ENCODE measurements at regions not wholly inside any gene's neighbourhood (a gene's known extent, or its start where the extent isn't known, plus 50 kb on each side); places are given as distances from the start of the nearest gene placed in this dataset.
A peak's percentile ranks its signal among the peaks of the same experiment; 100 is the strongest.
"Not testable (repeated sequence)": the region's sequence is repeated elsewhere in the genome, so short reads cannot be mapped to it uniquely, and the experiment has no call there.

- DNase-seq (ENCODE audit: low spot score), result no peak
Observed at GRCh38 chr4:112708772-112709171, 71.8 kb downstream of the LARP7 start.

DNA sequence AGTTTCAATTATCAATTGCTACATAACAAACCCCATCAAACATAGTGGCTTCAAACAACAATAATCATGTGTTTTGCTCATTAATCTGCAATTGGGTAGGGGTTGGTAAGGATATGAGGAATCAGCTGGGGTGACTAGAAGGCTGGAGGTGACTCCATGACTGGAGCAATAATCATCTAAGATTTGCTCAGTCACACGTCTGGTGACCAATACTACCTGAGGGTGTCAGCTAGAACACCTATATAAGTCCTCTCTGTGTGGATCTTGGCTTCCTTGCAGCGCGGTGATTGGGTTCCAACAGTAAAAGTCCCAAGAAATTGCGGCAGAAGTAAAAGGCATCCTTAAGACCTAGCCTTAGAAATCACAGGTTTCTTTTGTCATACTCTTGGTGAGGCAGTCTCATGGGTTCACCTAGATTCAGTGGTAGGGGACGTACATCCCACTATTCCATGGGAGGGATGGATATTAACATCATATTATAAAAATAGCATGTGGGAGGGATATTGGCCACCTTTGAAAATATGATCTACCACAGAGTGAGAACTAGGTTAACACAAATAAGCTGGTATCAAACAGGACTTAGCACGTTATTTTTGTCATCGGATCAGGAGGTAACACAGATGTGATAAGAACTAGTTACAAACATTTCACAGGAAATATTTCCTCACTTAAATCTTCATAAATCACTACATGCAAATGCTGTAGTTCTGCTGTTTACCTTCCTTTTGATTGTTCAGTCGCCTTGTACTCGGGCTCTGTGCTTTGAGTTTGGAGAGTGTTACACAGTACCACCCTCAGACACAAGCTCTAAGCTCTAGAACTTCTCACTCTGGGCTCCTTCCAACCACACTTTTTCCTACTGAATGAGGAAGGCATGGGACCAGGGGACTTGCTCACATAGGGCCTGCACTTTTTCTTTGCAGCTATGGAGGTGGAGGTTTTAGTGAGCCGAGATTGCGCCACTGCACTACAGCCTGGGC is 78.3 kb downstream of the LARP7 start:
- no peak for DNase-seq (ENCODE audit: low spot score)

GRCh38 chr4:112717856-112718255 is 80.9 kb downstream of the LARP7 start:
- no peak for DNase-seq (ENCODE audit: low spot score)

GRCh38 chr4:112721627-112722026 is 84.7 kb downstream of the LARP7 start:
- DNase-seq (ENCODE audit: low spot score), result no peak

GRCh38 chr4:112726041-112726440 is 89.1 kb downstream of the LARP7 start:
- no peak for DNase-seq (ENCODE audit: low spot score)

GRCh38 chr4:112727728-112728127 is 90.8 kb downstream of the LARP7 start:
- DNase-seq (ENCODE audit: low spot score), result not testable (repeated sequence)

- DNase-seq (ENCODE audit: low spot score), result no peak
Observed at GRCh38 chr4:112731715-112732114, 94.8 kb downstream of the LARP7 start.

DNA sequence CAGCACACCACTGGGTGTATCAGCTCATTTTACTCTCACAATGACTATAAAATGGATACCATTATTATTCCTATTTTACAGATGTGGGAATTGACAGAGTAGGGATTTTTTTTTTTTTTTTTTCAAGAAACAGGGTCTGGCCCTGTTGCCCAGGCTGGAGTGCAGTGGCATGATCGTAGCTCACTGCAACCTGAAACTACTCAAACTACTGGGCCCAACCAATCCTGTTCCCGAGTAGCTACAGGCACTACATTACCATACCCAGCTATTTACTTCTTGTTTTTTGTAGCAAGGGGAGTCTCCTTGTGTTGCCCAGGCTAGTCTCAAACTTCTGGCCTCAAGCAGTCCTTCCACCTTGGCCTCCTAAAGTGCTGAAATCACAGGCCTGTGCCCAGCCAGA is 95.2 kb downstream of the LARP7 start:
- no peak for DNase-seq (ENCODE audit: low spot score)

DNA sequence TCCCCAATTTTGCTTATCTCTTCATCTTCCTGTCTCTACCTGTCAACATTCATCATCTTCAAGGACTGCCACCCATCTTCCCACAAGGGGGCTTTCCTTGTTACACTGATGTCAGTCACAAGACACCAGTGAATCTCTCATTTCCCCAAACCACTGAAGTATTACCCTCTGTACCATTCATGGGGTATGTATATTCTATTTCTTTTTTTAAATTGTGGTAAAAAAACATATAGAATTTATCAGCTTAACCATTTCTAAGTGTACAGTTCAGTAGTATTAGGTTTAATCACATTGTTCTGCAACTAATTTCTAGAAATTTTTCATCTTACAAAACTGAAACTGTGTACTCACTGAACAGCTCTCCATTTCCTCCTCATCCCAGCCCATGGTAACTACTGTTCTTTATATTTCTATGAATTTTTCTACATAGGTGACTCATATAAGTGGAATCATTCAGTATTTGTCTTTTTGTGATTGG is 98.6 kb downstream of the LARP7 start:
- no peak for DNase-seq (ENCODE audit: low spot score)

GRCh38 chr4:112736718-112737135 is 99.8 kb downstream of the LARP7 start:
- DNase-seq (ENCODE audit: low spot score), result no peak

DNA sequence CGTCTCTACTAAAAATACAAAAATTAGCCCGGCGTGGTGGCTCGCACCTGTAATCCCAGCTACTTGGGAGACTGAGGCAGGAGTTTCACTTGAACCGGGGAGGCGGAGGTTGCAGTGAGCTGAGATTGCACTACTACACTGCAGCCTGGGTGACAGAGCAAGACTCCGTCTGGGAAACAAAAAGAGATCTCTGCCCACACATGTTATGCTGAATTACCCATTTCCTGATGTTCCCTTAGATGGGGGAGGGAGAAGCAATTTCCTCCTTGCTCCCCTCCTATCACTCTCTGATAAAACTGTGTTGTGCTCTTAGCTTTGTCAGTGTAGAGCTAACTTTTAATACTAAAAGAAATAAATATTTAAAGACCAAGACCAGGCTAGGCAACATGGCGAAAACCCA is 102.5 kb downstream of the LARP7 start:
- DNase-seq (ENCODE audit: low spot score), result no peak

DNA sequence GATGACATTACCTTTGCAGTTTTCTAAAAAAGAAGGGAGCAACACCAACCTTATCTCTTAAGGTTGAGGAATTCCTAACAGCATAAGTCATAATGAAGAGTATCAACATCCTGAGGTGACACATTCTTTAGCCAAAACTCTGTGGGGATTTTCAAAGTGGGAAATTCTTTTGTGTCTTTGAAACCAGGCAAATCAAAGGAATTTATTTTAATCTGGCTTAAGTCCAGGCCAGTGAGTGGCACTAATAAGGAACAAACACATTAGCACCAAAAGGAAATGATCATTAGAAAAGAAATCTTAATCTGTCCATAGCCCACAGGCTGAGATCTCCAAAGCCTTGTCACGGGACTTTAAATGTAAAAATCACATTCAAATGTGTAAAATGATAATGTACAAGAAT is 110.1 kb downstream of the LARP7 start:
- DNase-seq (ENCODE audit: low spot score), result no peak

GRCh38 chr4:112748352-112748878 is 111.5 kb downstream of the LARP7 start:
- no peak for DNase-seq (ENCODE audit: low spot score)

- not testable (repeated sequence) for DNase-seq (ENCODE audit: low spot score)
Observed at GRCh38 chr4:112750749-112751148, 113.8 kb downstream of the LARP7 start.

DNA sequence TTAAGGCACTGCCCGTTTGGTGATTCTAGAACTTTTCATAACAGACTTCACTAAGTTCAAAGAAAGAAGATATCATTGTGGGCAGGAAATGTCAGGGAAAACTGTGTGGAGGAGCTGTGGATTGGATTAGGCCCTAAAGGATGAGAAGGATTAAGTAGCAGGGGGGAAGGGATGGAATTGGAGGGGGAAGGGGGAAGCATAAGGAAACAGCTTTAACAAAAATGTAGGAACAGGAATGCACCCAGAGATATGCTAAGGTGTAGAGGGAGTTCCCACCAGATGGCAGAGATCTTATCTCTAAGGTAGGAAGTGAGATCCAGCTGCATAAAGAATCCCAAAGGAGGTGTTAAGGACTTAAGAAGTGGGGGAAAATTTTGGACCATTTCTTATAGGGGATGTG is 114.5 kb downstream of the LARP7 start:
- no peak for DNase-seq (ENCODE audit: low spot score)

GRCh38 chr4:112752061-112752460 is 115.1 kb downstream of the LARP7 start:
- no peak for DNase-seq (ENCODE audit: low spot score)

DNA sequence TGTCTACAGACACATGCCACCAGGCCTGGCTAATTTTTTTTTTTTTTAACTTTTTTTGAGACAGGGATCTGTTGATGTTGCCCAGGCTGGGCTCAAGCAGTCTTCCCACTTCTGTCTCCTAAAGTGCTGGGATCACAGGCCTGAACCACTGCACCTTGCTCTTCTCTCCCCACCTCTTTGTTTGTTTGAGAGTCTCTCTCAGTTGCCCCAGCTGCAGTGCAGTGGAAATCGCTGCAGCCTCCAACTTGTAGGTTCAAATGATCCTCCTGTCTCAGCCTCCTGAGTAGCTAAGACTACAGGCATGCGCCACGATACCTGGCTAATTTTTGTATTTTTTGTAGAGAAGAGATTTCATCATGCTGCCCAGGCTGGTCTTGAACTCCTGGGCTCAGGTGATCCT is 115.6 kb downstream of the LARP7 start:
- DNase-seq (ENCODE audit: low spot score), result no peak

DNA sequence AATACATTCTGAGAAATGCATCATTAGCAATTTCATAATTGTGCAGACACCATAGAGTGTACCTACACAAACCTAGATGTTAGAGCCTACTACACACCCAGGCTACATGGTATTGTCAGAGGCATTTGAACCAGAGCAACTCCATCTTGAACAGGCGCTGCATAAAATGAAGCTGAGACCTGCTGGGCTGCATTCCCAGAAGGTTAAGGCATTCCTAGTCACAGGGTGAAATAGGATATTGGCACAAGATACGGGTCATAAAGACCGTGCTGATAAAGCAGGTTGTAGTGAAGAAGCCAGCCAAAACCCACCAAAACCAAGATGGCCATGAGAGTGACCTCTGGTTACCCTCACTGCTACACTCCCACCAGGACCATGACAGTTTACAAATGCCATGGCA is 116.4 kb downstream of the LARP7 start:
- no peak for DNase-seq (ENCODE audit: low spot score)

DNA sequence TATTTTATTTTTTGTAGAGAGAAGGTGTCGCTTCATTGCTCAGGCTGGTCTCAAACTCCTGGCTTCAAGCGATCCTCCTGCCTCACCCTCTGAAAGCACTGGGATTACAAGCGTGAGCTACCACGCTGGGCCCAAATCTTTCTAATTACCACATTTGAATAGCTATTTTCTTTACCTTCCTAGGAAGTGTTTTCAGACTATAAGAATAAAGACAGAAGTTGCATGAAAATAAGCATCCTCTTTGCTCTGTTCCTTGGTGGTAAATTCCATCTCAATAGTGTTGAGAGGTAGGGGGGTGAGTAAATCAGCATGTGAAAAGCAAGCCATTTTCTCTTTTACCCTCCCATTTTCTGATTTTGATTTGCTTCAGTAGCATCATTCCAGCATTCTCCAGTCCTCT is 122.4 kb downstream of the LARP7 start:
- DNase-seq (ENCODE audit: low spot score), result no peak

- peak; percentile 5 for DNase-seq (ENCODE audit: low spot score)
Observed at GRCh38 chr4:112765317-112765974, 128.5 kb downstream of the LARP7 start.

- no peak for DNase-seq (ENCODE audit: low spot score)
Observed at GRCh38 chr4:112766422-112766821, 129.5 kb downstream of the LARP7 start.

GRCh38 chr4:112767386-112767785 is 130.4 kb downstream of the LARP7 start:
- no peak for DNase-seq (ENCODE audit: low spot score)

- no peak for DNase-seq (ENCODE audit: low spot score)
Observed at GRCh38 chr4:112770114-112770513, 133.2 kb downstream of the LARP7 start.

Data from CD4-positive, alpha-beta T cell treated with Interleukin-2 at 100 ng/mL for 4 hours (primary cell).